Hepatocyte (in vitro differentiated cells): ENCODE measurements at regions not wholly inside any gene's neighbourhood (a gene's known extent, or its start where the extent isn't known, plus 50 kb on each side); places are given as distances from the start of the nearest gene placed in this dataset.

Source experiments
- DNase-seq: peaks from one replicate; pipeline ENCODE4 v3.0.0-alpha.2; 2016; ENCODE audit warnings: low spot score
- H2AFZ ChIP-seq: fragments of 200-600 bp; sonication (generic); 2 replicates; pipeline ENCODE4 v1.6.0; 2016; ENCODE audit warnings: antibody characterized with exemption, mild to moderate bottlenecking
- H3K27ac ChIP-seq: fragments of 200-600 bp; sonication (generic); 2 replicates; pipeline ENCODE4 v1.5.1; 2016; ENCODE audit warnings: mild to moderate bottlenecking
- H3K27me3 ChIP-seq: fragments of 200-600 bp; sonication (generic); 2 replicates; pipeline ENCODE4 v1.6.1; 2016
- H3K36me3 ChIP-seq: fragments of 200-600 bp; sonication (generic); replicated peaks from 2 replicates; pipeline ENCODE4 v1.5.1; 2016; ENCODE audit warnings: low read depth; ENCODE audit not compliant: insufficient read depth
- H3K4me1 ChIP-seq: fragments of 200-600 bp; sonication (generic); 2 replicates; pipeline ENCODE4 v1.5.1; 2016; ENCODE audit warnings: mild to moderate bottlenecking, moderate library complexity; ENCODE audit not compliant: insufficient read depth
- H3K4me2 ChIP-seq: fragments of 200-600 bp; sonication (generic); 2 replicates; pipeline ENCODE4 v1.6.0; 2016
- H3K4me3 ChIP-seq: fragments of 200-600 bp; sonication (generic); 2 replicates; pipeline ENCODE4 v1.5.1; 2016; ENCODE audit warnings: mild to moderate bottlenecking
- H3K79me2 ChIP-seq: fragments of 200-600 bp; sonication (generic); 2 replicates; pipeline ENCODE4 v1.6.0; 2017; ENCODE audit warnings: mild to moderate bottlenecking
- H3K9me2 ChIP-seq: fragments of 200-600 bp; sonication (generic); replicated peaks from 2 replicates; pipeline ENCODE4 v1.6.0; 2017; ENCODE audit warnings: mild to moderate bottlenecking; ENCODE audit not compliant: insufficient read depth
- H3K9me3 ChIP-seq: fragments of 200-600 bp; sonication (generic); 2 replicates; pipeline ENCODE4 v1.5.1; 2016; ENCODE audit warnings: low read depth, mild to moderate bottlenecking
- H4K20me1 ChIP-seq: fragments of 200-600 bp; sonication (generic); 2 replicates; pipeline ENCODE4 v1.6.0; 2016; ENCODE audit warnings: mild to moderate bottlenecking; ENCODE audit not compliant: insufficient read depth, poor library complexity, severe bottlenecking
- CTCF ChIP-seq: fragments of 200-600 bp; sonication (generic); IDR thresholded peaks from 2 replicates; pipeline ENCODE4 v1.5.1; 2016; ENCODE audit warnings: antibody characterized with exemption, mild to moderate bottlenecking; ENCODE audit not compliant: poor library complexity
- EZH2 ChIP-seq: fragments of 200-600 bp; sonication (generic); IDR thresholded peaks from 2 replicates; pipeline ENCODE4 v1.6.1; 2016; ENCODE audit warnings: antibody characterized with exemption, mild to moderate bottlenecking, borderline replicate concordance
- EZH2phosphoT487 ChIP-seq: fragments of 200-600 bp; sonication (generic); IDR thresholded peaks from one replicate; pipeline ENCODE4 v1.6.1; 2018; ENCODE audit warnings: antibody characterized with exemption, mild to moderate bottlenecking, low read depth, moderate library complexity; ENCODE audit not compliant: unreplicated experiment, severe bottlenecking
- WGBS: methylation state at CpG from one replicate; pipeline ENCODE4 v1.1.6; 2016; ENCODE audit warnings: low lambda C conversion rate; ENCODE audit errors: missing lambda C conversion rate; 5-methylcytosine and 5-hydroxymethylcytosine counted together

GRCh38 chr6:112626468-112627082 lies 279.4 kb downstream of the RFPL4B start:
- H2AFZ ChIP-seq: no peak overlapping the region
- no peaks in the 10 kb centered on the region for H3K36me3 ChIP-seq
- no peaks in the 10 kb centered on the region for H3K9me3 ChIP-seq
- no peak overlapping the region for H3K4me2 ChIP-seq
- WGBS: 91% methylated on average over 6 of the region's 6 CpGs
- no peaks in the 10 kb centered on the region for H3K27me3 ChIP-seq
- DNase-seq: no peak
- H3K79me2 ChIP-seq: no peaks in the 10 kb centered on the region
- no peak overlapping the region for H3K27ac ChIP-seq
- H4K20me1 ChIP-seq: no peaks in the 10 kb centered on the region
- no peak overlapping the region for H3K4me3 ChIP-seq
- H3K4me1 ChIP-seq: no peaks in the 10 kb centered on the region
- TF ChIP-seq EZH2 (no peak), CTCF (no peak), EZH2phosphoT487 (no peak)
- no peaks in the 10 kb centered on the region for H3K9me2 ChIP-seq

GRCh38 chr6:112634376-112634775 lies 287.2 kb downstream of the RFPL4B start:
- no peaks in the 10 kb centered on the region for H3K36me3 ChIP-seq
- H3K27me3 ChIP-seq: no peaks in the 10 kb centered on the region
- no peak overlapping the region for H3K4me3 ChIP-seq
- TF ChIP-seq EZH2: no peak
- no peaks in the 10 kb centered on the region for H3K9me2 ChIP-seq
- WGBS: 95% methylated on average over 1 of the region's 1 CpG
- DNase-seq: no peak
- no peaks in the 10 kb centered on the region for H3K79me2 ChIP-seq
- no peak overlapping the region for H3K4me2 ChIP-seq
- H2AFZ ChIP-seq: no peak overlapping the region
- H3K4me1 ChIP-seq: no peaks in the 10 kb centered on the region
- H4K20me1 ChIP-seq: no peaks in the 10 kb centered on the region
- no peaks in the 10 kb centered on the region for H3K9me3 ChIP-seq
- no peak overlapping the region for H3K27ac ChIP-seq

- Histone ChIP-seq H3K27ac (no peak overlapping the region), H3K27me3 (no peaks in the 10 kb centered on the region), H3K36me3 (no peaks in the 10 kb centered on the region), H3K9me2 (no peaks in the 10 kb centered on the region), H3K9me3 (no peaks in the 10 kb centered on the region), H4K20me1 (no peaks in the 10 kb centered on the region), H3K79me2 (no peaks in the 10 kb centered on the region), H2AFZ (no peak overlapping the region), H3K4me3 (no peak overlapping the region), H3K4me2 (no peak overlapping the region), H3K4me1 (no peaks in the 10 kb centered on the region)
- DNase-seq: no peak
- no peak for TF ChIP-seq EZH2
- TF ChIP-seq CTCF: no peak
- no peak for TF ChIP-seq EZH2phosphoT487
- 85% methylated on average over 3 of the region's 3 CpGs for WGBS
These were observed 289.6 kb downstream of the RFPL4B start for GRCh38 chr6:112636650-112637262.

- no peak for DNase-seq
- H3K4me3 ChIP-seq: no peak overlapping the region
- H2AFZ ChIP-seq: no peak overlapping the region
These were observed 292.3 kb downstream of the RFPL4B start for GRCh38 chr6:112639391-112639831.

More at GRCh38 chr6:112639391-112639831, 292.3 kb downstream of the RFPL4B start:
- no peaks in the 10 kb centered on the region for H3K4me1 ChIP-seq
- TF ChIP-seq CTCF: no peak
- TF ChIP-seq EZH2: no peak
- TF ChIP-seq EZH2phosphoT487: no peak
- no peaks in the 10 kb centered on the region for H3K9me2 ChIP-seq
- H3K27me3 ChIP-seq: no peaks in the 10 kb centered on the region
- no peaks in the 10 kb centered on the region for H3K79me2 ChIP-seq
- H3K27ac ChIP-seq: no peak overlapping the region
- no peaks in the 10 kb centered on the region for H4K20me1 ChIP-seq
- no peaks in the 10 kb centered on the region for H3K36me3 ChIP-seq
- H3K4me2 ChIP-seq: no peak overlapping the region
- H3K9me3 ChIP-seq: no peaks in the 10 kb centered on the region
